Pancreas (tissue), 10 donors: ENCODE measurements at regions not wholly inside any gene's neighbourhood (a gene's known extent, or its start where the extent isn't known, plus 50 kb on each side); places are given as distances from the start of the nearest gene placed in this dataset.

ENCODE experiments used
- ATAC-seq, 4 donors: fragments of 200-7000 bp; cut with Tn5 transposase; one replicate each; pipeline versions ENCODE4 v1.8.0 to v1.9.1; 2020; ENCODE audit warnings: mild to moderate bottlenecking in 4 of 4, moderate library complexity in 4 of 4
- DNase-seq, 6 donors: peaks; one replicate each; pipeline ENCODE4 v3.0.0-alpha.2; 2020
- FAIRE-seq: peaks from 2 replicates; lab custom pipeline; 2012; peaks lifted over from hg19 to GRCh38; lab: Jason Lieb, UNC
- H3K27ac ChIP-seq, 4 donors: fragments of 200-600 bp; sonication (generic); 1 replicate in 3 of 4; 2 replicates in 1 of 4; pipeline versions ENCODE4 v1.5.0 to v1.8.0; 2020
- H3K27me3 ChIP-seq, 4 donors: fragments of 200-600 bp; one replicate each; pipeline ENCODE4 v1.8.0; 2021
- H3K36me3 ChIP-seq, 3 donors: fragments of 200-600 bp; sonication (generic) in 1 of 3; one replicate each; pipeline versions ENCODE4 v1.5.0 to v1.8.0; 2020 to 2021
- H3K4me1 ChIP-seq, 3 donors: fragments of 200-600 bp; one replicate each; pipeline ENCODE4 v1.8.0; 2021
- H3K4me3 ChIP-seq, 4 donors: fragments of 200-600 bp; sonication (generic) in 2 of 4; one replicate each; pipeline versions ENCODE4 v1.5.0 to v1.8.0; 2020 to 2021
- H3K9me3 ChIP-seq, 4 donors: fragments of 200-600 bp; one replicate each; pipeline ENCODE4 v1.8.0; 2021
- CTCF ChIP-seq, 4 donors: fragments of 200-600 bp; sonication (generic) in 3 of 4; IDR thresholded peaks; one replicate each; pipeline versions ENCODE4 v1.5.0 to v1.8.0; 2021; ENCODE audit warnings: antibody characterized with exemption in 4 of 4
- WGBS, 2 donors: extraction: QIAGEN DNeasy Blood & Tissue Kit; methylation state at CpG; one replicate each; pipeline ENCODE4 v1.1.7; 2013; 5-methylcytosine and 5-hydroxymethylcytosine counted together
- intact Hi-C, 3 donors: fragments of 100-400 bp; cut with DNase I; formaldehyde crosslinking; loops; one replicate each; pipeline versions ENCODE4 v1.11.1 to v1.14.2; 2022
- donor health status: healthy with polysubstance abuse.
- donor health status: DM: no; HTN: no; CAD: no; lungs with moderate emphysema.
- donor health status: DM: no; HTN: no; CAD: no.
- donor health status: control.
- donor health status: control.
- donor health status: Bipolar disorder and iron deficiency.
- donor health status: DM: yes; HTN: yes; CAD: no.
- donor health status: DM: no; HTN: no; CAD: no.
- donor health status: DM: no; HTN: no; CAD: no.
- donor health status: DM: yes; HTN: yes; CAD: no.

- DNase-seq (no peak), FAIRE-seq (no peak), ATAC-seq (no peak)
- Histone ChIP-seq H3K27ac (no peak overlapping the region), H3K4me3 (no peak overlapping the region), H3K36me3 (no peaks in the 10 kb centered on the region), H3K4me1 (no peaks in the 10 kb centered on the region), H3K9me3 (no peaks in the 10 kb centered on the region), H3K27me3 (no peaks in the 10 kb centered on the region)
- TF ChIP-seq CTCF (IDR thresholded peaks at IDR 0.05) = no peak
- WGBS, 2 donors = 40 to 48% methylated on average over 6 of the region's 6 CpGs
- intact Hi-C loops = no loop called here
Observed at GRCh38 chr19:29111576-29111975, 101.4 kb downstream of the UQCRFS1 start.

- H3K4me1 ChIP-seq = no peaks in the 10 kb centered on the region
- DNase-seq (no peak), ATAC-seq (no peak), FAIRE-seq (no peak)
- no peaks in the 10 kb centered on the region for H3K9me3 ChIP-seq
- H3K4me3 ChIP-seq = no peak overlapping the region
- TF ChIP-seq CTCF (IDR thresholded peaks at IDR 0.05) = no peak
- H3K27me3 ChIP-seq = no peaks in the 10 kb centered on the region
- WGBS, 2 donors = 54 to 72% methylated on average over 6 of the region's 6 CpGs
- no peak overlapping the region for H3K27ac ChIP-seq
- intact Hi-C loops = no loop called here
- H3K36me3 ChIP-seq = no peaks in the 10 kb centered on the region
Observed at GRCh38 chr19:29107831-29108230, 105.1 kb downstream of the UQCRFS1 start.

GRCh38 chr19:29106346-29106885, 106.5 kb downstream of the UQCRFS1 start:
- Histone ChIP-seq H3K27ac (no peak overlapping the region), H3K9me3 (no peaks in the 10 kb centered on the region), H3K36me3 (no peaks in the 10 kb centered on the region), H3K4me1 (no peaks in the 10 kb centered on the region), H3K27me3 (no peaks in the 10 kb centered on the region), H3K4me3 (no peak overlapping the region)
- ATAC-seq (no peak), DNase-seq (no peak), FAIRE-seq (no peak)
- no peak for TF ChIP-seq CTCF (IDR thresholded peaks at IDR 0.05)
- intact Hi-C loops = no loop called here
- 75 to 80% methylated on average over 7 of the region's 7 CpGs for WGBS, 2 donors

- FAIRE-seq (no peak), ATAC-seq (no peak), DNase-seq (no peak)
- 62 to 65% methylated on average over 11 of the region's 11 CpGs for WGBS, 2 donors
- Histone ChIP-seq H3K4me1 (no peaks in the 10 kb centered on the region), H3K27me3 (no peaks in the 10 kb centered on the region), H3K9me3 (no peaks in the 10 kb centered on the region), H3K27ac (no peak overlapping the region), H3K36me3 (no peaks in the 10 kb centered on the region), H3K4me3 (no peak overlapping the region)
- no peak for TF ChIP-seq CTCF (IDR thresholded peaks at IDR 0.05)
- intact Hi-C loops = no loop called here
Observed at GRCh38 chr19:29105629-29106292, 107.2 kb downstream of the UQCRFS1 start.

- ATAC-seq (no peak), FAIRE-seq (no peak), DNase-seq (no peak)
- no peaks in the 10 kb centered on the region for H3K27me3 ChIP-seq
- no peak overlapping the region for H3K4me3 ChIP-seq
- intact Hi-C loops = no loop called here
- no peaks in the 10 kb centered on the region for H3K4me1 ChIP-seq
- WGBS, 2 donors = 69 to 80% methylated on average over 10 of the region's 10 CpGs
- H3K9me3 ChIP-seq = no peaks in the 10 kb centered on the region
- TF ChIP-seq CTCF (IDR thresholded peaks at IDR 0.05) = no peak
- H3K36me3 ChIP-seq = no peaks in the 10 kb centered on the region
- no peak overlapping the region for H3K27ac ChIP-seq
Observed at GRCh38 chr19:29104605-29105241, 108.2 kb downstream of the UQCRFS1 start.
